K562 (cell line): ENCODE measurements at regions not wholly inside any gene's neighbourhood (a gene's known extent, or its start where the extent isn't known, plus 50 kb on each side); places are given as distances from the start of the nearest gene placed in this dataset.

Experiments
- ATAC-seq: fragments of 200-7000 bp; cut with Tn5 transposase; 3 replicates; pipeline ENCODE4 v1.9.1; 2020; ENCODE audit warnings: moderate library complexity
- BruUV-seq: library from RNA; stranded (reverse); fragments of 400-500 nt; replicated peaks from 2 replicates; lab custom pipeline; 2021; lab: Mats Ljungman, UMichigan
- CTCF ChIA-PET: fragments of 300-600 bp; formaldehyde crosslinking; extraction: SDS; loops from one replicate; lab custom pipeline; 2021; ENCODE audit warnings: low intra/inter-chr PET ratio; lab: Yijun Ruan, JAX
- POLR2A ChIA-PET: fragments of 300-600, 350-650 bp; sonication (Branson Sonifier 250); formaldehyde crosslinking; extraction: SDS; loops from one replicate; lab custom pipeline; 2021; ENCODE audit warnings: antibody characterized with exemption, inconsistent platforms; lab: Yijun Ruan, JAX
- DNase-seq, 4 experiments: peaks; one replicate each; pipeline versions ENCODE4 v3.0.0 to v3.0.0-alpha.2; 2011 to 2018; ENCODE audit warnings: low spot score in 3 of 4, mixed read lengths in 3 of 4; ENCODE audit errors: extremely low read depth in 1 of 4
- FAIRE-seq: peaks from 2 replicates; lab custom pipeline; 2011; peaks lifted over from hg19 to GRCh38; lab: Jason Lieb, UNC
- H2AFZ ChIP-seq: 2 replicates; pipeline ENCODE4 v1.6.0; 2011; ENCODE audit warnings: low read depth, low read length, control low read depth, inconsistent platforms
- H3K27ac ChIP-seq: fragments of 200-600 bp; 3 replicates; pipeline ENCODE4 v1.8.0; 2011; ENCODE audit warnings: low read depth, mild to moderate bottlenecking, control low read depth, inconsistent platforms, low read length, moderate library complexity, mixed read lengths; ENCODE audit errors: extremely low read depth
- H3K27me3 ChIP-seq, 2 experiments: fragments of 300-600 bp in 1 of 2; 2 replicates in 1 of 2; 3 replicates in 1 of 2; pipeline versions ENCODE4 v1.6.0 to v1.8.0; 2011; ENCODE audit warnings: inconsistent platforms in 2 of 2, low read length in 2 of 2, mild to moderate bottlenecking in 1 of 2, mixed read lengths in 1 of 2, moderate library complexity in 1 of 2; ENCODE audit not compliant: control insufficient read depth in 2 of 2, insufficient read depth in 2 of 2
- H3K36me3 ChIP-seq: fragments of 300-600 bp; 3 replicates; pipeline ENCODE4 v1.8.0; 2011; ENCODE audit warnings: mild to moderate bottlenecking, low read length, inconsistent platforms; ENCODE audit not compliant: control insufficient read depth, insufficient read depth
- H3K4me1 ChIP-seq, 2 experiments: fragments of 200-600 bp in 1 of 2; replicated peaks in 1 of 2; 2 replicates in 1 of 2; 3 replicates in 1 of 2; pipeline versions ENCODE4 v1.5.1 to v1.8.0; 2011; ENCODE audit warnings: inconsistent platforms in 2 of 2, low read length in 2 of 2, mild to moderate bottlenecking in 1 of 2, mixed read lengths in 1 of 2, moderate library complexity in 1 of 2; ENCODE audit not compliant: control insufficient read depth in 2 of 2, insufficient read depth in 2 of 2
- H3K4me2 ChIP-seq: 2 replicates; pipeline ENCODE4 v1.6.1; 2011; ENCODE audit warnings: low read length, control low read depth, inconsistent platforms, mixed read lengths; ENCODE audit not compliant: insufficient read depth
- H3K4me3 ChIP-seq: fragments of 200-600 bp; sonication (generic), shearing (Covaris generic); 2 replicates; pipeline ENCODE4 v1.5.1; 2016; ENCODE audit warnings: control low read depth, inconsistent platforms
- H3K79me2 ChIP-seq: fragments of 200-600 bp; 3 replicates; pipeline ENCODE4 v1.8.0; 2011; ENCODE audit warnings: low read length, inconsistent platforms; ENCODE audit not compliant: control insufficient read depth, insufficient read depth
- H3K9ac ChIP-seq, 2 experiments: 2 replicates each; pipeline versions ENCODE4 v1.6.0 to v1.6.1; 2011; ENCODE audit warnings: low read depth in 2 of 2, low read length in 2 of 2, control low read depth in 1 of 2, inconsistent platforms in 1 of 2, mild to moderate bottlenecking in 1 of 2, mixed read lengths in 1 of 2; ENCODE audit not compliant: insufficient read depth in 1 of 2
- H3K9me1 ChIP-seq: one replicate; pipeline ENCODE4 v1.6.0; 2011; ENCODE audit warnings: inconsistent platforms, mild to moderate bottlenecking, low read length, moderate library complexity; ENCODE audit not compliant: control insufficient read depth, insufficient read depth
- H3K9me3 ChIP-seq: replicated peaks from 2 replicates; pipeline ENCODE4 v1.5.1; 2011; ENCODE audit warnings: low read depth, low read length, inconsistent platforms; ENCODE audit not compliant: control insufficient read depth, insufficient read depth
- H4K20me1 ChIP-seq: replicated peaks from 2 replicates; pipeline ENCODE4 v1.6.1; 2011; ENCODE audit warnings: low read length, inconsistent platforms, mixed read lengths; ENCODE audit not compliant: control insufficient read depth, insufficient read depth
- BMI1 ChIP-seq: fragments of 150-350 bp; IDR thresholded peaks from 2 replicates; pipeline ENCODE4 v1.6.1; 2014; ENCODE audit warnings: low read length
- COPS2 ChIP-seq: fragments of 450-650 bp; conservative IDR thresholded peaks from 2 replicates; pipeline ENCODE4 v1.6.1; 2016; ENCODE audit warnings: mild to moderate bottlenecking, moderate library complexity
- FOSL1 ChIP-seq: fragments of 200-800 bp; sonication (Bioruptor generic); conservative IDR thresholded peaks from 2 replicates; pipeline ENCODE4 v1.6.1; 2016; ENCODE audit warnings: missing genetic modification characterization, missing compliant biosample characterization
- GTF2E2 ChIP-seq: fragments of 200-800 bp; sonication (Bioruptor generic); IDR thresholded peaks from 2 replicates; pipeline ENCODE4 v1.6.1; 2016; ENCODE audit warnings: missing genetic modification characterization, missing compliant biosample characterization
- JUND ChIP-seq, 2 experiments: IDR thresholded peaks; 2 replicates in 1 of 2; 3 replicates in 1 of 2; pipeline ENCODE4 v1.6.1; 2011; ENCODE audit warnings: borderline replicate concordance in 2 of 2, low read depth in 2 of 2, low read length in 2 of 2, improper control_type of control experiment in 1 of 2, missing biosample characterization in 1 of 2, missing genetic modification characterization in 1 of 2, missing genetic modification reagents in 1 of 2
- KLF16 ChIP-seq: IDR thresholded peaks from 2 replicates; pipeline ENCODE4 v1.6.1; 2016; ENCODE audit warnings: antibody characterized with exemption
- XRCC3 ChIP-seq: fragments of 450-650 bp; IDR thresholded peaks from 2 replicates; pipeline ENCODE4 v1.6.1; 2017; ENCODE audit warnings: mild to moderate bottlenecking, moderate library complexity
- ZNF561 ChIP-seq: fragments of 450-650 bp; formaldehyde crosslinking; conservative IDR thresholded peaks from 2 replicates; pipeline ENCODE4 v1.4.0; 2020; ENCODE audit warnings: mild to moderate bottlenecking, moderate library complexity
- ZNF644 ChIP-seq: fragments of 200-800 bp; sonication (Bioruptor generic); IDR thresholded peaks from 2 replicates; pipeline ENCODE4 v1.6.1; 2016; ENCODE audit warnings: low read depth, missing genetic modification characterization, missing compliant biosample characterization
- WGBS: fragments of 100-300 bp; shearing (Covaris generic); methylation state at CpG from one replicate; pipeline ENCODE4 v1.1.6; 2016; ENCODE audit warnings: low coverage, mixed read lengths; ENCODE audit not compliant: insufficient coverage; ENCODE audit errors: missing lambda C conversion rate; 5-methylcytosine and 5-hydroxymethylcytosine counted together
- in situ Hi-C: fragments of 300-500 bp; cut with MboI; formaldehyde crosslinking; loops from 4 replicates; pipeline ENCODE4 v1.15.0; 2018; ENCODE audit warnings: inconsistent platforms, mixed read lengths
- intact Hi-C: fragments of 100-400 bp; cut with micrococcal nuclease; formaldehyde crosslinking; loops from 2 replicates; pipeline ENCODE4 v1.14.2; 2022
- TF ChIP-seq, protein P1 (sequence below): fragments of 450-650 bp; IDR thresholded peaks from 2 replicates; pipeline ENCODE4 v1.6.1; 2016; ENCODE audit warnings: mild to moderate bottlenecking
- TF ChIP-seq, protein P2 (sequence below): fragments of 450-650 bp; formaldehyde crosslinking; IDR thresholded peaks from 2 replicates; pipeline ENCODE4 v1.4.0; 2022; ENCODE audit warnings: mild to moderate bottlenecking, moderate library complexity
- TF ChIP-seq, protein P3 (sequence below): fragments of 450-650 bp; IDR thresholded peaks from 2 replicates; pipeline ENCODE4 v1.6.1; 2018; ENCODE audit warnings: mild to moderate bottlenecking, low read depth; ENCODE audit not compliant: partially characterized antibody

DNA sequence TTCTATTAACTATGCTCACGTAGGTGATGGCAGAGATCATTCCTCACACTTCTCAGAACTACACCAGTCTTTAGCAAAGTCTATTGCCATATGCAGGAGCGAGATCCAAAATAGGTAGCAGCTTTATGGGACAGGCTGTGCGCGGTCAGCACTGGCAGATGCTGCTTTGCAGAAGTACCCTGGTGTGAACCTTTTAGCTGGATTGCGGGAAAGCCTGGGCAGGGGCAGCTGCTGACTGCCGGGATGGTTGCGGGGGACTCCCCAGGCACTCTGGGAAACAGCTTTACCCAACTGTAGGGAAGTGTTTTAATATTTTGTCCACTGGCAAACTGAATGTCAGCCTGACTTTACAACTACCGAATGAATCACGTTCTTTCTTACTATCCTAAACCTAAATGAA lies 251.3 kb downstream of the HS3ST3A1 start (continued):
- TF ChIP-seq, protein P1, sequence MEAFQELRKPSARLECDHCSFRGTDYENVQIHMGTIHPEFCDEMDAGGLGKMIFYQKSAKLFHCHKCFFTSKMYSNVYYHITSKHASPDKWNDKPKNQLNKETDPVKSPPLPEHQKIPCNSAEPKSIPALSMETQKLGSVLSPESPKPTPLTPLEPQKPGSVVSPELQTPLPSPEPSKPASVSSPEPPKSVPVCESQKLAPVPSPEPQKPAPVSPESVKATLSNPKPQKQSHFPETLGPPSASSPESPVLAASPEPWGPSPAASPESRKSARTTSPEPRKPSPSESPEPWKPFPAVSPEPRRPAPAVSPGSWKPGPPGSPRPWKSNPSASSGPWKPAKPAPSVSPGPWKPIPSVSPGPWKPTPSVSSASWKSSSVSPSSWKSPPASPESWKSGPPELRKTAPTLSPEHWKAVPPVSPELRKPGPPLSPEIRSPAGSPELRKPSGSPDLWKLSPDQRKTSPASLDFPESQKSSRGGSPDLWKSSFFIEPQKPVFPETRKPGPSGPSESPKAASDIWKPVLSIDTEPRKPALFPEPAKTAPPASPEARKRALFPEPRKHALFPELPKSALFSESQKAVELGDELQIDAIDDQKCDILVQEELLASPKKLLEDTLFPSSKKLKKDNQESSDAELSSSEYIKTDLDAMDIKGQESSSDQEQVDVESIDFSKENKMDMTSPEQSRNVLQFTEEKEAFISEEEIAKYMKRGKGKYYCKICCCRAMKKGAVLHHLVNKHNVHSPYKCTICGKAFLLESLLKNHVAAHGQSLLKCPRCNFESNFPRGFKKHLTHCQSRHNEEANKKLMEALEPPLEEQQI, result no peak
- TF ChIP-seq GTF2E2 (tag), result no peak

DNA sequence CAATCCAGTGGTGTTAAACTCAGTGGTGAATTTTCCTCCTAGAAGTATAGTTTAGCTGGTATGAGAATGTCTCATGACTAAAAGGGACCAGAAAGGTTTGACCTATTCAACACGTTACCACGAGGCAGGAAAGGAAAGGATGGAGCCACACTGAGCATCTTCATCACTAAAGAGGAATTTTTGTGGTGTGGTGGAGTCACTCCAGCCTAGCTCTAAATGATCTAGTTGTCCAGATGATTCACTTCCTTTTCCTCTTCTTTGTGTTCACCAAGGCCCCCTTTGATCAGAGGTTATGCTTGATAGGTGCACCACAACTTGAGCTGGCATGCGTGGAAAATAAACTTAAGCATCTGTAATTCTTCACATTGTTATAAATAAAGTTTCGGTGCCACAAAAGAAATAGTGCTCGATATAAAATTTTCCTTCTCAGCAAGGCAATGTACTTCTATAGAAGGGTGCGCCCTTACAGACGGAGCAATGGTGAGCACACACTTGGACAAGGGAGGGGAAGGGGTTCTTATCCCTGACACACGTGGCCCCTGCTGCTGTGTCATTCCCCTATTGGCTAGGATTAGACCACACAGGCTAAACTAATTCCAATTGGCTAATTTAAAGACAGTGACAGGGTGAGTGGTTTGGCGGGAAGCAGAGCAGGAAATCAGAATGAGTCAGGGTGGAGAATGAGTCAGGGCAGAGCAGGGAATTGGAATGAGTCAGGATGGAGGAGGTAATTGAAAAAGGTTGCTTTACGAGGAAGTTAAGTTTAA lies 254.6 kb downstream of the HS3ST3A1 start:
- Histone ChIP-seq H3K4me2 (no peak overlapping the region), H3K9ac (no peak overlapping the region), H3K36me3 (no peaks in the 10 kb centered on the region), H3K4me3 (no peak overlapping the region), H3K27ac (no peak overlapping the region; the same call in 2 of the 3 replicates), H3K9me1 (no peaks in the 10 kb centered on the region), H3K27me3 (no peaks in the 10 kb centered on the region), H4K20me1 (no peaks in the 10 kb centered on the region), H3K4me1 (peaks cover 0 to 12% of the 10 kb centered on the region in 2 experiments; a peak in 3 of 5 replicates), H3K79me2 (no peaks in the 10 kb centered on the region), H2AFZ (no peak overlapping the region), H3K9me3 (peaks cover 2% of the 10 kb centered on the region; the same call in 1 of the 2 replicates)
- in situ Hi-C loops, result no loop called here
- ChIA-PET POLR2A (no interaction called here), CTCF (no interaction called here)
- FAIRE-seq, result no peak
- DNase-seq, result peak in 1 of 4 experiments; percentile 15
- BruUV-seq, result no TSS peak
- intact Hi-C loops, result no loop called here
- ATAC-seq, result no peak
- WGBS, result 62% methylated on average over 7 of the region's 10 CpGs
- no peak for TF ChIP-seq ZNF644 (tag)
- TF ChIP-seq XRCC3, result no peak
- no peak for TF ChIP-seq BMI1
- TF ChIP-seq, protein P2, sequence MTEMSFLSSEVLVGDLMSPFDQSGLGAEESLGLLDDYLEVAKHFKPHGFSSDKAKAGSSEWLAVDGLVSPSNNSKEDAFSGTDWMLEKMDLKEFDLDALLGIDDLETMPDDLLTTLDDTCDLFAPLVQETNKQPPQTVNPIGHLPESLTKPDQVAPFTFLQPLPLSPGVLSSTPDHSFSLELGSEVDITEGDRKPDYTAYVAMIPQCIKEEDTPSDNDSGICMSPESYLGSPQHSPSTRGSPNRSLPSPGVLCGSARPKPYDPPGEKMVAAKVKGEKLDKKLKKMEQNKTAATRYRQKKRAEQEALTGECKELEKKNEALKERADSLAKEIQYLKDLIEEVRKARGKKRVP (CRISPR knock-in tag), result no peak
- no peak for TF ChIP-seq COPS2
- TF ChIP-seq ZNF561 (CRISPR knock-in tag), result 0 out of 2 replicates have a peak, but pooled peaks have one; percentile 38
- TF ChIP-seq FOSL1, result peak; percentile 91
- peak; percentile 62; the same call in 1 of the 2 replicates for TF ChIP-seq JUND (IDR thresholded peaks at IDR 0.05; ENCODE audit: borderline replicate concordance, low read depth, low read length)
- no peak for TF ChIP-seq JUND (tag; IDR thresholded peaks at IDR 0.05; ENCODE audit: borderline replicate concordance, low read depth, low read length)
- TF ChIP-seq, protein P3, sequence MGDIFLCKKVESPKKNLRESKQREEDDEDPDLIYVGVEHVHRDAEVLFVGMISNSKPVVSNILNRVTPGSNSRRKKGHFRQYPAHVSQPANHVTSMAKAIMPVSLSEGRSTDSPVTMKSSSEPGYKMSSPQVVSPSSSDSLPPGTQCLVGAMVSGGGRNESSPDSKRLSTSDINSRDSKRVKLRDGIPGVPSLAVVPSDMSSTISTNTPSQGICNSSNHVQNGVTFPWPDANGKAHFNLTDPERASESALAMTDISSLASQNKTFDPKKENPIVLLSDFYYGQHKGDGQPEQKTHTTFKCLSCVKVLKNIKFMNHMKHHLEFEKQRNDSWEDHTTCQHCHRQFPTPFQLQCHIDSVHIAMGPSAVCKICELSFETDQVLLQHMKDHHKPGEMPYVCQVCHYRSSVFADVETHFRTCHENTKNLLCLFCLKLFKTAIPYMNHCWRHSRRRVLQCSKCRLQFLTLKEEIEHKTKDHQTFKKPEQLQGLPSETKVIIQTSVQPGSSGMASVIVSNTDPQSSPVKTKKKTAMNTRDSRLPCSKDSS, result peak; percentile 59
- no peak for TF ChIP-seq KLF16
